HG03135 (cell line): ENCODE measurements at regions not wholly inside any gene's neighbourhood (a gene's known extent, or its start where the extent isn't known, plus 50 kb on each side); places are given as distances from the start of the nearest gene placed in this dataset.

Experiments used
- ATAC-seq: cut with Tn5 transposase; IDR thresholded peaks from one replicate; pipeline ENCODE4 v1.9.1; 2021; ENCODE audit warnings: mild to moderate bottlenecking, moderate library complexity; ENCODE audit not compliant: unreplicated experiment

DNA sequence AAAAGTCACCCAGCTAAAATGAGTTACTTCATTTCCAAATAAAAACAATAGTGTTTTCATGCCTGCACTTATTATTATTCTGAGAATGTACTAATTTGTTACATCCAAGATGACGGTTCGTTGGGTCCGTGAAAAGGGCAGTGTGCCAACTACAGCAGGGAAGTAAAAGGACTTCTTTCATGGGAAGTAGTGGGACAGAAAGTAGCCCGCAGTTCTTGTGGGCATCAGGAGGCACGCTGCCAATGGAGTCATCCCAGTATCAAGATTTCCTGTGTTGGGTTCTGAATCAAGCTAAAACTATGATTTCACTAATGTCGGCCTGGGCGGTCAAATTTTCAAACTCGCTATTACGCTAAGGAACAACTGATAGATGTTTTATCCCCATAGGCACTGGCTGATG lies 254.5 kb upstream of the SOX2 start:
- ATAC-seq, result no peak

- ATAC-seq, result no peak
These were observed 256.4 kb upstream of the SOX2 start for GRCh38 chr3:181455276-181455675.

DNA sequence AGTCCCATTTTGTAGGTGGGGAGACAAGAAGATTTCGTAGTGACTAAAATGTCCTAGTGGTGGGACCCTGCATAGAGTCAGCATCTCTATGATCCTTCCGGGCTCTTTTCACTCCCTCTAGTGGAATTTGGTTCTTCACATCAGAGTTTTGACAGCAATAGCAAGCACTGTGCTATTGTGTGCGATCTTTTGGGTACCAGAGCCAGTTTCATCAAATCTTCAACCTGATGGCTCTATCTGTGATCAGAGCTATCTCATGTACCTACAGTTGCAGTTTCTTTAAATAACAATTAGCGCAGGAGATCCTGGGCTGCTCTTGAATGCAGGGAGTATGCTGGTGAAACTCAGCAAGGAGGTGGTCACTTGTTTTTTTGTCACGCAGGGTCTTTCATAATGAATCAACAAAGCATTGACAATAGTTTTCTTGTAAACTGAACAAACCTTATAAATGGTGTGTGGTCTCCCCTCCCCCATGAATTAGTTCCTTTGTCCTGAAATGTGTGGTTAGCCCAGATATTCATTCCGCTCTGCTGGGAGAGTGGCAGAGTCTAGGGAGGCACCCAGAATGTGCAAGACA lies 257.2 kb upstream of the SOX2 start:
- no peak for ATAC-seq

GRCh38 chr3:181446741-181447140 lies 265.0 kb upstream of the SOX2 start:
- ATAC-seq, result no peak

GRCh38 chr3:181442066-181442465 lies 269.7 kb upstream of the SOX2 start:
- ATAC-seq, result no peak

DNA sequence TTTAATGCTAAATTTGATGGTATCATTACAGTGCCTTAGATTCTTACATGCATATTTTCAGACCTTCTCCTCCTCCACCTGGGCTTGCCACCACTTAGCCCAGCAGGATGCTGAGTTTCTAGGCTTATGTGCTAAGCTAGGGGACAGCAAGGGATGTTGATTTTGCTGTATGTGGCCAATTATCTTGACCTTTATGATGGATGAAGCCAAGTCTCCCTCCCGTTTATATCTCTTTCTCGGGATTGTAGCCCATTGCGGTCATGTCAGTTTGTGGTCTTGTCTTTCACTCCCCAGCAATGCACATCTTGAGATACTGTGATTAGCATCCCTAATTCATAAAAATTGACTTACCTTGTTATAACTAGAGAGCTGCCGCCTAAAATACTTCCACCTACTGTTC lies 278.7 kb upstream of the SOX2 start:
- ATAC-seq, result no peak

DNA sequence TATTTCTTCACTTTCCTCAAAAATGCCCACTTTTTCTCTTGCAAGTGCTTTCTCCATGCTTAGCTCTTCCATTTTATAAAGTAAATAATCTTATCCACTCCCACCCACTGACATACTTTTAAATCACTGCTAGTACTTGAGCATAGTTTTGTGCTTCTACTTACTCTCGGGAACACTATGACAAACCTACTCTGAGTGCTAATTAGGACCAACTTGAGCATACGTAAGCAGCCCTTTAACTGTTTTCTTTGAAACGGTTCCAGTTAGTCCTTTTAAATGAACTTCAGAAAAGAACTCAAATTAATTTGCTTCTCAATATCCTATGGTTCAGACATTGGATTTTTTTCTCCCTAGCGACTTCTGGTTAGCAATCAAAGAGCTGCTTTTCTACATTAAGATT lies 280.0 kb upstream of the SOX2 start:
- no peak for ATAC-seq

- no peak for ATAC-seq
These were observed 286.7 kb upstream of the SOX2 start for GRCh38 chr3:181425074-181425473.

GRCh38 chr3:181418233-181418632 lies 293.5 kb upstream of the SOX2 start:
- no peak for ATAC-seq

- no peak for ATAC-seq
These were observed 294.0 kb upstream of the SOX2 start for GRCh38 chr3:181417748-181418147.

GRCh38 chr3:181410870-181411269 lies 300.9 kb upstream of the SOX2 start:
- ATAC-seq, result no peak

- ATAC-seq, result no peak
These were observed 307.7 kb upstream of the SOX2 start for GRCh38 chr3:181403876-181404660.

GRCh38 chr3:181402347-181402746 lies 309.4 kb upstream of the SOX2 start:
- no peak for ATAC-seq

DNA sequence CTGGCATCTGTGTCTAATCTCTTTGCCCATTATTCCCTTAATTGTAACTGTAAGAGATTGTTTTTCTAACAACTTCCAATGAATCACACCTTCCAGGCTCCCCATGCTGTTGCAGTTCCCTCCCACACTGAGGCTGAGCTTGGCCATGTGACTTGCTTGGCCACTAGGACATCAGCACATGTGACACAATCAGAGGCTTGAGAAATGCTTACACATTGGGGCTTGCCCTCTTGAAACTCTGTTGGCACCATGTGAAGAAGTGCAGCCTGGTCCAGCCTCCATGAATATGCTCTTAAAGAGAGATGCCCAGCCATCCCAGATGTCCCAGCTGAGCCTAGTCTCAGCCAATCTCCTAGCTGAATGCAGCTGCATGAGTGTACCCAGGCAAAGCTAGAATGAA lies 326.8 kb upstream of the SOX2 start:
- no peak for ATAC-seq

DNA sequence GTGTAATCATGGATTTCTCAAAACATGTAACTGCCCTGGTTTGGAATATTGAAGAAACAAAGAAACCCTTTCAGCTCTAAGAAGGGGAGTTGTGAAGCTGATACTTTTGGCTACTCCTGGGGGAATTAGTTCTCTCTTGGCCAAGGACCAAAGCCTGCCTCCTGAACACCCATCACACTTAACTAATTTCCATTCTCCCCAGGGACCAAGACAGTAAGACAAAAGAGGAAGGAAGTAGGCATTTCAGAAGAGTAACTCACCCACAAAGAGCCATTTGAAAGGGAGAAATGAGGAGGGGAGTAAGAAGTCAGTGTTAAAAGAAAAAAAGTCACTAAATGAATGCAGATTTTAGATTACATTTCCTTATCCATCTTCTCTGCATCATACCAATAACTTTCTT lies 328.0 kb upstream of the SOX2 start:
- ATAC-seq, result no peak

GRCh38 chr3:181383201-181383600 lies 328.5 kb upstream of the SOX2 start:
- no peak for ATAC-seq

DNA sequence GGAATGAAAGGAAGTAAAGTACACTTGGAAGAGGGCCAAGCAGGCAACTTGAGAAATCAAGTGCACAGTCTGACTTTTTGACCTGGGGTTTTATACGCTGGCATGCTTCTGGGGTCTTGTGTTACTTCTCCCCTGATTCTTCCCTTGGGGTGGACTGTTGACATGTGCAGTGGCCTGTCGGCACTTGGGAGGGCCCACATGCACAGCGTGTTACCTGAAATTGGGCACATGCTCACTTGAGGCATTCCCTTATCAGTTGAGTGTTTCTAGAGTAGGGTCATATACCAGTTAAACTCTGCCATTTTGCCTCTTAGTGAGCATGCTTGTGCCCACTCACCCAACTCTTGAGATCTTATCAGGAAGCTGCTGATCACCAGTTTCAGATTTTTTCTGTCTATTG lies 329.1 kb upstream of the SOX2 start:
- ATAC-seq, result no peak

GRCh38 chr3:181379278-181379677 lies 332.4 kb upstream of the SOX2 start:
- ATAC-seq, result no peak

- ATAC-seq, result no peak
These were observed 342.1 kb upstream of the SOX2 start for GRCh38 chr3:181369637-181370036.

GRCh38 chr3:181363231-181363630 lies 348.5 kb upstream of the SOX2 start:
- no peak for ATAC-seq

GRCh38 chr3:181362378-181362777 lies 349.3 kb upstream of the SOX2 start:
- no peak for ATAC-seq

- ATAC-seq, result no peak
These were observed 353.2 kb upstream of the SOX2 start for GRCh38 chr3:181358562-181358961.

DNA sequence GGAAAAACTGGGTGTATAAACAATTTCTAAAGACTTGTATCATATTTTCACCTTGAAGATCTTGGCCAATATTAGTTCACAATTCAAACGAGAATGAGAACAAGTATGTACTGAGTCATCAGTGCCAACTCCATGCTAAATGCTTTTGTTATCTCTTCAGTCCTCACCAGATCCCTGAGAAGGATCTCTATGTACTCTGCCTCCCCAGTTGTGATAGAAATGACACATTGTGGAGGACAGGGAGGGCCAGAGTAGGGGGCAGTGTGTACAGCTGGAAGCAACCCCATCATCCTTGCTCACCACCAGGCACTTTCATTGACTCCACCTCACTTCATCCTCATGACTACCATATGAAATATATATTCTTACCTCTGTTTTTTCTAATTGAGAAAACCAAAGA lies 353.7 kb upstream of the SOX2 start:
- no peak for ATAC-seq
